HG03432 (cell line): ENCODE measurements at regions not wholly inside any gene's neighbourhood (a gene's known extent, or its start where the extent isn't known, plus 50 kb on each side); places are given as distances from the start of the nearest gene placed in this dataset.

Source experiments
- ATAC-seq: cut with Tn5 transposase; IDR thresholded peaks from one replicate; pipeline ENCODE4 v1.9.1; 2021; ENCODE audit warnings: mild to moderate bottlenecking, moderate library complexity; ENCODE audit not compliant: unreplicated experiment

GRCh38 chr1:60753036-60753900 is 329.1 kb upstream of the NFIA start:
- ATAC-seq = no peak

GRCh38 chr1:60751306-60751705 is 331.1 kb upstream of the NFIA start:
- ATAC-seq = no peak

- no peak for ATAC-seq
Measured at GRCh38 chr1:60747353-60747752, 335.0 kb upstream of the NFIA start.

GRCh38 chr1:60746278-60746791 is 336.0 kb upstream of the NFIA start:
- ATAC-seq = no peak

GRCh38 chr1:60745484-60745883 is 336.9 kb upstream of the NFIA start:
- no peak for ATAC-seq

GRCh38 chr1:60742339-60742738 is 340.0 kb upstream of the NFIA start:
- ATAC-seq = no peak

GRCh38 chr1:60740154-60740553 is 342.2 kb upstream of the NFIA start:
- no peak for ATAC-seq

- ATAC-seq = no peak
Measured at GRCh38 chr1:60739729-60740128, 342.6 kb upstream of the NFIA start.

- ATAC-seq = no peak
Measured at GRCh38 chr1:60732977-60733401, 349.4 kb upstream of the NFIA start.

- ATAC-seq = no peak
Measured at GRCh38 chr1:60731321-60731720, 351.0 kb upstream of the NFIA start.

GRCh38 chr1:60727552-60727951 is 354.8 kb upstream of the NFIA start:
- no peak for ATAC-seq

GRCh38 chr1:60716472-60716871 is 365.9 kb upstream of the NFIA start:
- no peak for ATAC-seq

GRCh38 chr1:60715970-60716369 is 366.4 kb upstream of the NFIA start:
- ATAC-seq = no peak

- no peak for ATAC-seq
Measured at GRCh38 chr1:60709426-60709825, 372.9 kb upstream of the NFIA start.

GRCh38 chr1:60705026-60705425 is 377.3 kb upstream of the NFIA start:
- ATAC-seq = no peak

- no peak for ATAC-seq
Measured at GRCh38 chr1:60703155-60703554, 379.2 kb upstream of the NFIA start.

- no peak for ATAC-seq
Measured at GRCh38 chr1:60699325-60699724, 383.0 kb upstream of the NFIA start.

GRCh38 chr1:60697204-60697994 is 385.0 kb upstream of the NFIA start:
- no peak for ATAC-seq

GRCh38 chr1:60696512-60696911 is 385.8 kb upstream of the NFIA start:
- ATAC-seq = no peak

GRCh38 chr1:60695716-60696171 is 386.6 kb upstream of the NFIA start:
- ATAC-seq = no peak

GRCh38 chr1:60694980-60695379 is 387.4 kb upstream of the NFIA start:
- ATAC-seq = no peak

- ATAC-seq = no peak
Measured at GRCh38 chr1:60692031-60692430, 390.3 kb upstream of the NFIA start.
